Activated T-helper 1 cell treated with anti-CD3 and anti-CD28 coated beads, Interleukin-2, amount 50 U/mL, for 16 hours (primary cell): ENCODE measurements at regions not wholly inside any gene's neighbourhood (a gene's known extent, or its start where the extent isn't known, plus 50 kb on each side); places are given as distances from the start of the nearest gene placed in this dataset.

Experiments
- DNase-seq, 2 donors: peaks; one replicate each; pipeline ENCODE4 v3.0.0-alpha.2; 2020; ENCODE audit warnings: low read depth in 1 of 2, low spot score in 1 of 2

- no peak for DNase-seq
Measured at GRCh38 chr20:57073402-57073801, 193.0 kb downstream of the BMP7 start.

- DNase-seq, result no peak
Measured at GRCh38 chr20:57074386-57074785, 192.1 kb downstream of the BMP7 start.

GRCh38 chr20:57075181-57075580 lies 191.3 kb downstream of the BMP7 start:
- DNase-seq, result no peak

DNA sequence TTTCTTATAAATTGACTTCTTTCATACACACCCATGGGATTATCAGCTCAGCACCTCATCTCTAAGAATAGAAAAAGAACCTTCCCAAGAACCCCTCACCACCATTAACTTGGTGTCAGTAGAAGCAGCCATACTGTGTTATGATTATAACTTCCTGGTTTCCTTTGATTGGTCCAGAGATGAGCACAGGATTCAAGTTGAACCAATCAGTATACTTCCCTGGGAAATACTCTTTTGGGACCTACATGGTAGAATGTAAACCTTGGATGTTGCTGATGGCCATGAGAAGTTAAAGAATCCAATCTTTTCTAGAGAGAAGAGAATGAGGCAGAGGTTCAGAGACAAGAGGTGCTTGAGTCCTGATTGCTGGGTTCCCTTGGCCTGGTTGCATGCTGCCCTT lies 190.8 kb downstream of the BMP7 start:
- no peak for DNase-seq

DNA sequence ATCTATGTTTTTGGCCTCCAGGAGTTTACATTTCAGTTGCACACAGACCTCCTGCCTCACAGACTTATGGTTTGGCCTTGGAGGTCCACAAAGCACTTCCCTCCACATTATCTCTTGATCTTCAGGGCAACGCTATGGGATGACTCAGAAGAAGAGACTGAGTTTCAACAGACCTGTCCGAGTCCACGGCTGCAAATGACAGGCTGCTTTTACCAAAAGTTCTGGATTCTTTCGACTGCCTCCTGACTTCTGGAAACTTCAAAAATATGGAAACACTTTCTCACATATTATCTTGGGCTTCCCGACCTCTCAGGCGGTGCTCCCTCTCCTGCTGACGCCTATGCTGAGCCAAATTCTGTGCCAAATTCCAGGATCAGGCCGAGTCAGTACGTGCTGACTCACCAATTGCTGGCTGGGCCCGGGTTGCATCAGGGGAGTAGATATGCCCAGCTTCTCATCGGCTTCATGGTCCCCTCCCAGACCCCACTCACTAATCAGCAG lies 190.2 kb downstream of the BMP7 start:
- DNase-seq, result no peak

DNA sequence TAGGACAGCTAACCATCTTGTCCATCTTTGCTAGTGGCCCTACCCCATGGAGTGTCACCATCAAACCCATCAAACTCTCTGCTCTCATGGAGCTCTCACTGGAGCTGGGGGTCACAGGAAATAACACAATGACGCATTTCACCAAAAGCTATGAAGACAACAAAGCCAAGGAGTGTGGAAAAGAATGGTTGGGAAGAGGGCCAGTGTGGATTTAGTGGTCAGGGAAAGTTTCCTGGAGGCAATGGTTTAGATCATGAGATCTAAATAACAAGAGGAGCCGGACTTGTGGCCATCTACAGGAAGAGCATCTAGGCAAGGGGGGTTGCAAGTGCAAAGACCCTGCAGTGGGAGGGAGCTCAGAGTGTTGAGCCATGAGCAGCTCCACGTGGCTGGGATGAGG lies 189.5 kb downstream of the BMP7 start:
- no peak for DNase-seq

- DNase-seq, result no peak
Measured at GRCh38 chr20:57078116-57078515, 188.3 kb downstream of the BMP7 start.

GRCh38 chr20:57079031-57080005 lies 187.1 kb downstream of the BMP7 start:
- no peak for DNase-seq

- no peak for DNase-seq
Measured at GRCh38 chr20:57080796-57081195, 185.6 kb downstream of the BMP7 start.

DNA sequence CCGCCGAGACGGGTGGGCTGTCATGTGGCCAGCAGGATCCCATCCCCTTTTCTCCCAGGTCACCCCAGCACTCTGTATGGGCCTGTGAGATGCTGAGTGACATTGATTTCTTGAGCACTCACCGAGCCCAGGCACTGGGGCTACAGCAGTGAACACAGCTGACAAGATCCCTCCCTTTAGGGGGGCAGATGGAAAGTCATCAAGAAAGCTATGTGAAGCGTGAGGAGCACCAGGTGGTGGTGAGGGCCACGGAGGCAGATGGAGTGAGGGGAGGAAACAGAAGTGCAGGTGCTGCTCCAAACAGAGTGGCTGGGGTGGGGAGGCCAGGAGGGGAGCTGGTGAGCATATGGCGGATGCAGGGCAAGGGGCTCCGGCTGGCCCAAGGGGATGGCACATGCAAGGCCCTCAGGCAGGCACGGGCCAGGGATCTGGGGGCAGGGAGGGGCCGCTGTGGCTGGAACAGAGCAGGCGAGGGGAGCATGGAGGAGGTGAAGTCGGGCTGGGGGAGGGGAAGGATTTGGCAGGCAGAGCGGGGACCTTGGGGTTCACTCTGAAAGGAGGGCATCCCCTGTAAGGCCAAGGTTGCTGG lies 184.0 kb downstream of the BMP7 start:
- no peak for DNase-seq

DNA sequence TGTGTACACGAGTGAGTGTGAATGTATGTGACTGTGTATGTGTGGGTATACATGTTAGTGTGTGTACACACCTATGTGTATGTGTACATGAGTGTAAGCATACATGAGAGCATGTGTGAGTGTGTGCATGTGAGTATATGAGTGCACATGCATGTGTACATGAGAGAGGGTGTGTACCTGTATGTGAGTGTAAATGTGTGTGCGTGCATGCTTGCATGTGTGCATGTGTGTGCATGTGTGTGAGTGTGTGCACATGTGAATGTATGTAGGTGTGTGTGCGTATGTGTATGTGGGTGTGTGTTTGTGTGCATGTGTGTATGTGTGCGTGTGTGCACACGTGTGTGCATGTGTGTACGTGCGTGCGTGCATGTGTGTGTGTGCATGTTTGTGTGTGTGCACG lies 183.4 kb downstream of the BMP7 start:
- no peak for DNase-seq

- no peak for DNase-seq
Measured at GRCh38 chr20:57086066-57086465, 180.4 kb downstream of the BMP7 start.

- no peak for DNase-seq
Measured at GRCh38 chr20:57087102-57087501, 179.3 kb downstream of the BMP7 start.

DNA sequence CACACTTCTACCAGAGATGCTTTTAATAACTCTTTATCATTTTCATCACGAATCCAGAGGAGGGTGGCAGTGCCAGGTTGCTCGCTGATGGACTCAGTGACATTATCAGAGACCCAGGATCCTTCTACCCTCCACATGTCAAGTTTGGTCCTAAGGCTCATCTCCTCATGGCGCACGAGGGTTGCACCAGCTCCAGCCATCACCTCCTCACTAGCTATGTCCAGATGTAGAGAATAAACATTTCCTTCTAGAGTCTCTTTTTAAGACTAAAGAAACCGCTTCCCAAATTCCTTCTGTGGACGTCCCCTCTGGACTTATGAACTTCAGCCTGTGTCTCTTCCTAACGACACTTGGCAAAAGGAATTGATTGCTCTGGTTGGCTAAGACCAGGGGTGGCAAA lies 178.7 kb downstream of the BMP7 start:
- DNase-seq, result no peak

DNA sequence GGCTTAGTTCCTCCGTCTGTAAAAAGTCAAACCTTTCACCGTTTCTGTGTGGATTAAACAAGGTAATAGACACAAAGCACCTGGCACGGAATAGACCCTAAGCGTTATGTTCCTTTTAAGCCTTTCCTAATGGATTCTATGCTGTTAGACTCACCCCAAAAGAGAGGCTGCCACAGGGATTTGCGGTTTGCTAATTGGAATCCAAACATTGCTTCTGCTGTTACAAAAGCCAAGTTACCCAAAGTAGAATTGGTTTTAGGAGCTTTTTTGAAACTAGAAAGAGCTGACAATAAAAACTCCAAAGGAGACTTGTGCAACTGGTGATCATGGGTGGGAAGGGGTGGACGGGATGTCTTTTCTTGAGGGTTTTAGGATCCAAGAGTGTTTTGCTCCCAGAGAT lies 178.0 kb downstream of the BMP7 start:
- no peak for DNase-seq

GRCh38 chr20:57089699-57090144 lies 176.7 kb downstream of the BMP7 start:
- peak in 1 of 2 donors; percentile 12 for DNase-seq

DNA sequence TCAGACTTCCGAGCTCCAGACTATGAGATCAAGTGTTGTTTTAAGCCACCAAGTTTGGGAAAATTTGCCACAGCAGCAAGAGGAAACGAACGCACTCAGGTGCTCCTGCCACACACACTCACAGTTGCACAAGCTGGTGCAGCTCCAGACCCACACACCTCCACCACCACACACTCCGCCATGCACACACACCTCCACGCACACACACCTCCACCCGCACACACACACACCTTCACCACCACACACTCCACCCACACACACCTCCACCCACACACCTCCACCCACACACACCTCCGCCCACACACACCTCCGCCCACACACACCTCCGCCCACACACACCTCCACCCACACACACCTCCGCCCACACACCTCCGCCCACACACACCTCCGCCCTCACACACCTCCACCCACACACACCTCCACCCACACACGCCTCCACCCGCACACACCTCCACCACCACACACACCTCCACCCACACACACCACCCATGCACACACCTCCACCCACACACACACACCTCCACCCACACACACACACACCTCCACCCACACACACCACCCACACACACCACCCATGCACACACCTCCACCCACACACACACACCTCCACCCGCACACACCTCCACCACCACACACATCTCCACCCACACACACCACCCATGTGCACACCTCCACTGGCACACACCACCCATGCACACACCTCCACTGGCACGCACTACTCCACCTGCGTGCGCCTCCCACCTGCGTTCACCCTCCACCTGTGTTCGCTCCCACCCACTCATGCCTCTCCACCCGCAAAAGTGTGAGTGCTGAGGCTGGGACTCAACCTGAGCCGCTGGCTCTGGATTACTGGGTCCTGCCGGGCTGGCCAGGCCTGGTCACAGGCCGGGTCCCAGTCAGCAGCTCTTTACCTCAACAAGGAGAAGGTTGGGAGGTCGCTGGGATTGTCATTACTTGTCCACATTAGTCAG lies 175.6 kb downstream of the BMP7 start:
- DNase-seq, result no peak

DNA sequence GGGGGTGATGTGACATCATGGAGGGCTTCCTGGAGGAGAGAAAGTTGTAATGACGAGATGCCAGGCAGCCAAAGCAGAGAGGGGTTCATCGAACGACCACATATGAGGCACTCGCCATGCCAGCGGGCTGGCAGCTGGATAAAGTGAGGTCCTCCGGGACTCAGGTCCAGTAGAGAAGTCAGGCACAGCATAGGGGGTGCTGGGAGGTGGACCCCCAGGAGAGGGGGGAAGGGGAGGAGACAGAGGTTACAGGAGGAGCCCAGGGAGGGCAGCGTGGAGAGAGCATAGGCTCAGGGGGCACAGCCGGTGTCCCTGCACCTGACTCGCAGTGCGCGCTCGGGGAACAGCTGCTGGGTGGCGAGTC lies 174.7 kb downstream of the BMP7 start:
- no peak for DNase-seq

GRCh38 chr20:57092112-57092899 lies 174.1 kb downstream of the BMP7 start:
- peak in 1 of 2 donors; percentile 9 for DNase-seq

- no peak for DNase-seq
Measured at GRCh38 chr20:57092900-57093530, 173.4 kb downstream of the BMP7 start.
